ENCODE measurements at regions not wholly inside any gene's neighbourhood (a gene's known extent, or its start where the extent isn't known, plus 50 kb on each side); places are given as distances from the start of the nearest gene placed in this dataset.

DNA sequence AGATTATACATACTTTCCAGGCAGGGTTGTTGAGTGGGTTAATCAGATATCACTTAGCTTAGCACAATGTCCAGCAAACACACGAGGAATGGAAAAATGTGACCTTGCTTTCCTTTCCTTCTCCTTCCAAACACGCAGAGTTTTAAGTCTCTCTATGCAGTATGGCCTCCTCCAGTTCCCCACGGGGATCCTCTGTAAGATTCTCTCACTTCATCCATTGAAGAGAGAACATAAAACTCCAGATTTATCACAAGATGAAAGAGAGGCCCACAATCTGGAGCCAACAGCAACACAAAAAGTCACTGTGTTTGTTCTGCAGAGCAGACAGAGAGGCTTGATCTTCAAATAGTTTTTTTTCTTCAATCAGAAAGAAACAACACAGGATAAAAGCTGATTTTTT lies 336.8 kb upstream of the CLNK start:
- TF ChIP-seq LEF1 (IDR thresholded peaks at IDR 0.05; ENCODE audit: borderline replicate concordance) (no peak), HDGF (IDR thresholded peaks at IDR 0.05; ENCODE audit: borderline replicate concordance) (no peak), FOXA1 (IDR thresholded peaks at IDR 0.05) (no peak), FOXM1 (IDR thresholded peaks at IDR 0.05; ENCODE audit: borderline replicate concordance) (no peak), SP1 (IDR thresholded peaks at IDR 0.05) (no peak), ARNT (IDR thresholded peaks at IDR 0.05) (no peak), NFRKB (IDR thresholded peaks at IDR 0.05) (no peak), ZNF384 (IDR thresholded peaks at IDR 0.05) (no peak), TARDBP (IDR thresholded peaks at IDR 0.05) (no peak), BHLHE40 (IDR thresholded peaks at IDR 0.05; ENCODE audit: borderline replicate concordance) (no peak), ELF4 (IDR thresholded peaks at IDR 0.05) (no peak), FOXK2 (IDR thresholded peaks at IDR 0.05) (no peak), L3MBTL2 (conservative IDR thresholded peaks at IDR 0.05) (no peak)
- TF ChIP-seq, protein P1, sequence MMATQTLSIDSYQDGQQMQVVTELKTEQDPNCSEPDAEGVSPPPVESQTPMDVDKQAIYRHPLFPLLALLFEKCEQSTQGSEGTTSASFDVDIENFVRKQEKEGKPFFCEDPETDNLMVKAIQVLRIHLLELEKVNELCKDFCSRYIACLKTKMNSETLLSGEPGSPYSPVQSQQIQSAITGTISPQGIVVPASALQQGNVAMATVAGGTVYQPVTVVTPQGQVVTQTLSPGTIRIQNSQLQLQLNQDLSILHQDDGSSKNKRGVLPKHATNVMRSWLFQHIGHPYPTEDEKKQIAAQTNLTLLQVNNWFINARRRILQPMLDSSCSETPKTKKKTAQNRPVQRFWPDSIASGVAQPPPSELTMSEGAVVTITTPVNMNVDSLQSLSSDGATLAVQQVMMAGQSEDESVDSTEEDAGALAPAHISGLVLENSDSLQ (IDR thresholded peaks at IDR 0.05): no peak

Data from HEK293T (cell line).